Chondrocyte (in vitro differentiated cells): ENCODE measurements at regions not wholly inside any gene's neighbourhood (a gene's known extent, or its start where the extent isn't known, plus 50 kb on each side); places are given as distances from the start of the nearest gene placed in this dataset.
A peak's percentile ranks its signal among the peaks of the same experiment; 100 is the strongest.
"Not testable (repeated sequence)": the region's sequence is repeated elsewhere in the genome, so short reads cannot be mapped to it uniquely, and the experiment has no call there.

Experiments
- DNase-seq: peaks from one replicate; pipeline ENCODE4 v3.0.0; 2021; ENCODE audit warnings: mixed read lengths, low spot score
- H3K27ac Mint-ChIP-seq: one replicate; pipeline ENCODE4 v1.8.0; 2021; ENCODE audit warnings: mild to moderate bottlenecking, moderate library complexity, mixed read lengths; ENCODE audit not compliant: unreplicated experiment
- H3K27me3 Mint-ChIP-seq: 2 replicates; pipeline ENCODE4 v1.8.0; 2021; ENCODE audit warnings: low read depth, mixed read lengths
- H3K36me3 Mint-ChIP-seq: 2 replicates; pipeline ENCODE4 v1.8.0; 2021; ENCODE audit warnings: low read depth, mixed read lengths
- H3K4me1 Mint-ChIP-seq: 2 replicates; pipeline ENCODE4 v1.8.0; 2021; ENCODE audit warnings: low read depth, mild to moderate bottlenecking, mixed read lengths
- H3K4me3 Mint-ChIP-seq: one replicate; pipeline ENCODE4 v1.8.0; 2021; ENCODE audit warnings: mild to moderate bottlenecking, moderate library complexity, mixed read lengths; ENCODE audit not compliant: unreplicated experiment
- H3K9me3 Mint-ChIP-seq: 2 replicates; pipeline ENCODE4 v1.8.0; 2021; ENCODE audit warnings: low read depth, mixed read lengths
- CTCF ChIP-seq: fragments of 200-600 bp; sonication (generic); IDR thresholded peaks from 2 replicates; pipeline ENCODE4 v1.5.0; 2021; ENCODE audit warnings: antibody characterized with exemption, mild to moderate bottlenecking, moderate library complexity

DNA sequence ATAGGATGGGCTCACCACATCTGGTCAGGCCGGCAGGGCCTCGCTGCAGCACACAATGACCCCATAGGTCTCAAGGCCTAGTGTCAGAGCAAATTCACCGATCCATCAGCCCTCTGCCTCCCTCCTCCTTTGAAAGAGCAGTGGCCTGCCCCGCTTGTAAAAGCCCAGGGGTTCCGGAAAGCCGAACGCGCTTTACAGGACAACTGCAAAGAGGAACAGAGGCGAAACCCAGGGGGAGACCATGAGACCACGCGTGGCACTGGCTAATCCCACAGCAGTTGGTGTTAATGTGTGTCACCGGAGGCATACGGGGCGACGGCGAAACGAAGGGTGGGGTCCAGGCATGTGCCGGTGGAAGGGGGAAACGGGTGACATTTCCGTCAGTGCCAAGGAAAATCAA lies 699.9 kb upstream of the TPTE start:
- not testable (repeated sequence) for H3K9me3 Mint-ChIP-seq, H3K27me3 Mint-ChIP-seq, H3K4me1 Mint-ChIP-seq, H3K27ac Mint-ChIP-seq, H3K4me3 Mint-ChIP-seq, H3K36me3 Mint-ChIP-seq
- DNase-seq: peak; percentile 89

DNA sequence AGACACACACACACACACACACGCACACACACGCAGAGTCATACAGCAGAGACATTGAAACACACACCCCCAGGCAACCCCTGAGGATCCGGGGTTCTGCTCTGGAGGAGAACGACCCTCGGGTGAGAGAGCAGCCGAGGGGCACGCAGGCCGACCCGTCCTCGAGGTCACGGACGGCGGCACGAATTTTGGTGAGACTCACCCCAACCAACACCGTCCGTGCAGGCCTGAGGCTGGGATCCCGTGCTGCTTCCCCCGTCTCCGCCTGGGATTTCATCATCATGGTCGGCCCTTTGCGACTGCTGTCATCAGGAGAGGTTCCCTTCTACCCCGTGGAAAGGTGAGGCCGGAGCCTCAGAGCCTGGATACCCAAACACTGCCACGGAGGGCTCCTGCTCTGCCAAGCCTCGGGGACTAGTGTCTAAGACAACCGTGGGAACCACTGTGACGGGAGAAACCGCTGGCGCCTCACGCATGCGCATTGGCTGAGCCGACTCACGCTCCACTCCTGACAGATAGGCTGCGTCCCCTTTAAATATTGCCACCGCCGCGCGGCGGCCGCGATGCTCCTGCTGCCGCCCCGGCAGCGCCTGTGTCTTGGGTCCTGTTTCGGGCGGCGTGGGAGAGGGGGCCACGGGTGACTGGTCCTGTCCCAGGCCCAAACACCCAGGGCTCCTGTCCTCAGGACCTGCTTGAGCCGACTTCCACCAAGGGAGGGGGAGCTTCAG lies 699.1 kb upstream of the TPTE start:
- not testable (repeated sequence) for H3K9me3 Mint-ChIP-seq, H3K4me3 Mint-ChIP-seq, H3K36me3 Mint-ChIP-seq, H3K27me3 Mint-ChIP-seq, H3K4me1 Mint-ChIP-seq, H3K27ac Mint-ChIP-seq
- peak; percentile 90 for DNase-seq

- H3K4me3 Mint-ChIP-seq, H3K27me3 Mint-ChIP-seq: not testable (repeated sequence)
- DNase-seq: peak; percentile 100
Observed at GRCh38 chr21:9823197-9824157, 697.9 kb upstream of the TPTE start.

GRCh38 chr21:9830801-9831200 lies 690.6 kb upstream of the TPTE start:
- H3K27ac Mint-ChIP-seq, H3K27me3 Mint-ChIP-seq, H3K36me3 Mint-ChIP-seq, H3K9me3 Mint-ChIP-seq, H3K4me3 Mint-ChIP-seq, H3K4me1 Mint-ChIP-seq, DNase-seq: not testable (repeated sequence)

More at GRCh38 chr21:9823197-9824157, 697.9 kb upstream of the TPTE start:
- not testable (repeated sequence) for H3K4me1 Mint-ChIP-seq, H3K9me3 Mint-ChIP-seq, H3K27ac Mint-ChIP-seq, H3K36me3 Mint-ChIP-seq

GRCh38 chr21:9832751-9833150 lies 688.6 kb upstream of the TPTE start:
- H3K4me1 Mint-ChIP-seq, H3K36me3 Mint-ChIP-seq, H3K4me3 Mint-ChIP-seq, H3K27ac Mint-ChIP-seq, H3K9me3 Mint-ChIP-seq, H3K27me3 Mint-ChIP-seq: not testable (repeated sequence)
- peak; percentile 100 for DNase-seq

GRCh38 chr21:9836547-9836946 lies 684.8 kb upstream of the TPTE start:
- peaks cover 32% of the 10 kb centered on the region for H3K9me3 Mint-ChIP-seq
- H3K27me3 Mint-ChIP-seq, H3K4me3 Mint-ChIP-seq, H3K36me3 Mint-ChIP-seq, DNase-seq, H3K4me1 Mint-ChIP-seq, H3K27ac Mint-ChIP-seq: not testable (repeated sequence)

DNA sequence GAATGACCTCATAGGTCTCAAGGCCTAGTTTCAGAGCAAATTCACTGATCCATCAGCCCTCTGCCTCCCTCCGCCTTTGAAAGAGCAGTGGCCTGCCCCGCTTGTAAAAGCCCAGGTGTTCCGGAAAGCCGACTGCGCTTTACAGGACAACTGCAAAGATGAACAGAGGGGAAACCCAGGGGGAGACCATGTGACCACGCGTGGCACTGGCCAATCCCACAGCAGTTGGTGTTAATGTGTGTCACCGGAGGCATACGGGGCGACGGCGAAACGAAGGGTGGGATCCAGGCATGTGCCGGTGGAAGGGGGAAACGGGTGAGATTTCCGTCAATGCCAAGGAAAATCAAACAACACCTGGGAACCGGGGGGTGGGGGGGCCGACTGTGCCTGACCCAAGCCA lies 684.4 kb upstream of the TPTE start:
- not testable (repeated sequence) for H3K36me3 Mint-ChIP-seq, H3K4me3 Mint-ChIP-seq, H3K27me3 Mint-ChIP-seq, H3K4me1 Mint-ChIP-seq, H3K27ac Mint-ChIP-seq
- peak; percentile 92 for DNase-seq
- peaks cover 35% of the 10 kb centered on the region for H3K9me3 Mint-ChIP-seq

DNA sequence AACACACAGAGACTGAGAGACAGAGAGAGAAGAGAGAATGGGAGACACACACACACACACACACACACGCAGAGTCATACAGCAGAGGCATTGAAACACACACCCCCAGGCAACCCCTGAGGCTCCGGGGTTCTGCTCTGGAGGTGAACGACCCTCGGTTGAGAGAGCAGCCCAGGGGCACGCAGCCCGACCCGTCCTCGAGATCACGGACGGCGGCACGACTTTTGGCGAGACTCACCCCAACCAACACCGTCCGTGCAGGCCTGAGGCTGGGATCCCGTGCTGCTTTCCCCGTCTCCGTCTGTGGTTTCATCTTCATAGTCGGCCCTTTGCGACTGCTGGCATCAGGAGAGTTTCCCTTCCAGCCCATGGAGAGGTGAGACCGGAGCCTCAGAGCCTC lies 683.9 kb upstream of the TPTE start:
- peak; percentile 98 for DNase-seq
- H3K27ac Mint-ChIP-seq, H3K36me3 Mint-ChIP-seq, H3K27me3 Mint-ChIP-seq, H3K4me1 Mint-ChIP-seq, H3K4me3 Mint-ChIP-seq: not testable (repeated sequence)
- H3K9me3 Mint-ChIP-seq: peaks cover 37% of the 10 kb centered on the region

DNA sequence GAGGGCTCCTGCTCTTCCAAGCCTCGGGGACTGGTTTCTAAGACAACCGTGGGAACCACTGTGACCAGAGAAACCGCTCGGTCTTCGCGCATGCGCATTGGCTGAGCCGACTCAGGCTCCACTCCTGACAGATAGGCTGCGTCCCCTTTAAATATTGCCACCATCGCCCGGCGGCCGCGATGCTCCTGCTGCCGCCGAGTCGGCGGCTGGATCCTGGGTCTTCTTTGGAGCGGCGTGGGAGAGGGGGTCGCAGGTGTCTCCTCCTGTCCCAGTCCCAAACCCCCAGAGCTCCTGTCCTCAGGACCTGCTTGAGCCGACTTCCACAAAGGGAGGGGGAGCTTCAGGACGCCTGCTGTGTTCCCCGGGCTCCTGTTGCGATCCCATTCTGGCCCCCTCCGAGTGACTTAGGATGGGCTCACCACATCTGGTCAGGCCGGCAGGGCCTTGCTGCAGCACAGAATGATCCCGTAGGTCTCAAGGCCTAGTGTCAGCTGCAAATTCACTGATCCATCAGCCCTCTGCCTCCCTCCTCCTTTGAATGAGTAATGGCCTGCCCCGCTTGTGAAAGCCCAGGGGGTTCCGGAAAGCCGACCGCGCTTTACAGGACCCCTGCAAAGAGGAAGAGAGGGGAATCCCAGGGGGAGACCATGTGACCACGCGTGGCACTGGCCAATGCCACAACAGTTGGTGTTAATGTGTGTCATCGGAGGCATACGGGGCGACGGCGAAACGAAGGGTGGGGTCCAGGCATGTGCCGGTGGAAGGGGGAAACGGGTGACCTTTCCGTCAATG lies 683.2 kb upstream of the TPTE start:
- H3K9me3 Mint-ChIP-seq: peaks cover 43% of the 10 kb centered on the region
- peak; percentile 98 for DNase-seq
- H3K27me3 Mint-ChIP-seq: no peaks in the 10 kb centered on the region
- TF ChIP-seq CTCF: no peak
- H3K36me3 Mint-ChIP-seq: no peaks in the 10 kb centered on the region
- H3K4me3 Mint-ChIP-seq: no peak overlapping the region
- no peaks in the 10 kb centered on the region for H3K4me1 Mint-ChIP-seq
- H3K27ac Mint-ChIP-seq: no peak overlapping the region
